HG03354 (cell line): ENCODE measurements at regions not wholly inside any gene's neighbourhood (a gene's known extent, or its start where the extent isn't known, plus 50 kb on each side); places are given as distances from the start of the nearest gene placed in this dataset.

Experiments
- ATAC-seq: cut with Tn5 transposase; IDR thresholded peaks from one replicate; pipeline ENCODE4 v1.9.1; 2021; ENCODE audit warnings: mild to moderate bottlenecking; ENCODE audit not compliant: unreplicated experiment, poor library complexity, severe bottlenecking

DNA sequence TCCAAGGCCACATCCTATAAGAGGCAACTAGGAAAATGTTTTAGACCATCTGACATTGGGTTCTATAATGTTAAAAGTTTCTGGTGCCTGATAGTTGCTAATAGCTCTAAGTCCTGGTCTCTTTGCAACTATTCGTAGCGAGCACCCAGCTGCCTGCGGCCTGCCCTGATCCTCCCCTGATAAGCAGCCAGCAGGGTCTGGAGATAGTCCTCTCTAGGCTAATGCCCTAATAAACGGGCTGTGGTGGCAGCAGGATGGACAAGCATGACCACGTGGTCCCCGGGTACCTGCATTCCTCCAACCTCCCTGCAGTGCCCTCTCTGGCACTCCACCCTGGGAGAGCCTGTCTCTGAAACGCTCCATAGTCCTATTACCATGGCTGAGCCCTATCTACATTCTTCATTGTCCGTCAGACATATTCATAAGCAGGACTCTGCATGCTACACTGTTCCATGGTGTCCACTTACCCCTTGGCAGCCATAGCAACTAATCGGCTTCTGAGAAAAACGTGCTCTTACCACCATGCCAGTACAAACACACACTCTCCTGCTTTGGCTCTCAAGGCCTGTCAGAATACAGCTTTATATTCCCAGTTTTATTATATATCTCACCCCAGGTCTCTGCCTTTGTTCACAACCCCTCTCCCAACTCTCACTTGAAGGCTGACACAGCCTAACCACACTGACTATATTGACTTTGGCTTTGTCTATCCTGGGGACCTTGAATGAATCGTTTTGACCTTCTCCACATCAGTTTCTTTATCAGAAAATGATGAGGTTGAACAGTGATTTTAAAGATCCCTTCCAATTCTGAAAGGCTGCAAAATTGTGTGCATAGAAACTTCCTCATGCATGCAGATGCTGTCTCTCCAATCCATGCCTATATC, 49.9 kb upstream of the DAPK1 start:
- ATAC-seq = no peak
